Suprapubic skin (tissue), 4 donors: ENCODE measurements at regions not wholly inside any gene's neighbourhood (a gene's known extent, or its start where the extent isn't known, plus 50 kb on each side); places are given as distances from the start of the nearest gene placed in this dataset.

ENCODE experiments used
- DNase-seq, 2 donors: peaks; one replicate each; pipeline ENCODE4 v3.0.0-alpha.2; 2019; ENCODE audit warnings: low spot score in 2 of 2
- H3K27ac ChIP-seq: fragments of 200-600 bp; sonication (generic); one replicate; pipeline ENCODE4 v1.5.1; 2019
- H3K27me3 ChIP-seq: fragments of 200-600 bp; sonication (generic); one replicate; pipeline ENCODE4 v1.5.1; 2019
- H3K36me3 ChIP-seq: fragments of 200-600 bp; sonication (generic); one replicate; pipeline ENCODE4 v1.5.1; 2019
- H3K4me1 ChIP-seq: fragments of 200-600 bp; sonication (generic); one replicate; pipeline ENCODE4 v1.5.1; 2019
- H3K4me3 ChIP-seq: fragments of 200-600 bp; sonication (generic); one replicate; pipeline ENCODE4 v1.5.1; 2019; ENCODE audit warnings: mild to moderate bottlenecking
- H3K9me3 ChIP-seq: fragments of 200-600 bp; sonication (generic); one replicate; pipeline ENCODE4 v1.5.1; 2019
- EP300 ChIP-seq: sonication (generic); formaldehyde crosslinking; IDR thresholded peaks from one replicate; pipeline ENCODE4 v1.6.1; 2017; ENCODE audit warnings: antibody characterized with exemption
- POLR2A ChIP-seq, 2 donors: fragments of 450-650 bp; IDR thresholded peaks; one replicate each; pipeline ENCODE4 v1.6.1; 2017; ENCODE audit warnings: antibody characterized with exemption in 2 of 2, mild to moderate bottlenecking in 2 of 2, moderate library complexity in 2 of 2
- POLR2AphosphoS5 ChIP-seq, 3 donors: sonication (generic); formaldehyde crosslinking; IDR thresholded peaks; one replicate each; pipeline ENCODE4 v1.6.1; 2017; ENCODE audit warnings: antibody characterized with exemption in 3 of 3
- WGBS: methylation state at CpG from one replicate; pipeline ENCODE4 v1.1.5; 2018; 5-methylcytosine and 5-hydroxymethylcytosine counted together
- TF ChIP-seq, protein P1 (sequence below), 2 donors: fragments of 200-600 bp in 1 of 2; fragments of 450-650 bp in 1 of 2; sonication (generic) in 1 of 2; IDR thresholded peaks; one replicate each; pipeline ENCODE4 v1.5.1; 2016 to 2019; ENCODE audit warnings: antibody characterized with exemption in 2 of 2, mild to moderate bottlenecking in 1 of 2, moderate library complexity in 1 of 2

DNA sequence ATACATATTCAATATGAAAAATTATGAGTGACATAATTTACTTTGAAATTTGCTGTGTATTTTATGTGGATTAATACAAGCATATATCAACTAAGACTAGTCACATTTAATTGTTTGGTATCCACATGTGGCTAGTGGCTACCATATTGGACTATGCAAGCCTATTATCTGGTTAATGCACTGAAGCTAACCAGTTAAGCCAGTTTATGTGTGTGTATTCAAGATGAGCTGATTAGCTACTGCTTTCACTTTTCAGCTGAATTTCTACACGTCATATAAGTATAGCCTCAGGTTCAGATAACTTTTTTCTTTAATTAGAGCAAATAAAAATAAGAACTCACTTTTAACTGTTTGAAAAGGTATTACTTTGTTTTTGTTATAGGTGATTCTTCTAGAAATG is 903.7 kb downstream of the TFAP2A start:
- H3K27ac ChIP-seq, result no peak overlapping the region
- TF ChIP-seq POLR2AphosphoS5 (IDR thresholded peaks at IDR 0.05) (no peak), POLR2A (IDR thresholded peaks at IDR 0.05) (no peak)
- WGBS, result 53% methylated on average over 1 of the region's 1 CpG

GRCh38 chr6:9507136-9507895 is 907.6 kb downstream of the TFAP2A start:
- Histone ChIP-seq H3K36me3 (no peaks in the 10 kb centered on the region), H3K4me1 (peaks cover 5% of the 10 kb centered on the region), H3K4me3 (no peak overlapping the region), H3K27me3 (no peaks in the 10 kb centered on the region), H3K9me3 (no peaks in the 10 kb centered on the region), H3K27ac (no peak overlapping the region)
- WGBS, result 83% methylated on average over 6 of the region's 6 CpGs
- no peak for DNase-seq
- no peak for TF ChIP-seq POLR2A (IDR thresholded peaks at IDR 0.05)
- no peak for TF ChIP-seq POLR2AphosphoS5 (IDR thresholded peaks at IDR 0.05)
- TF ChIP-seq, protein P1, sequence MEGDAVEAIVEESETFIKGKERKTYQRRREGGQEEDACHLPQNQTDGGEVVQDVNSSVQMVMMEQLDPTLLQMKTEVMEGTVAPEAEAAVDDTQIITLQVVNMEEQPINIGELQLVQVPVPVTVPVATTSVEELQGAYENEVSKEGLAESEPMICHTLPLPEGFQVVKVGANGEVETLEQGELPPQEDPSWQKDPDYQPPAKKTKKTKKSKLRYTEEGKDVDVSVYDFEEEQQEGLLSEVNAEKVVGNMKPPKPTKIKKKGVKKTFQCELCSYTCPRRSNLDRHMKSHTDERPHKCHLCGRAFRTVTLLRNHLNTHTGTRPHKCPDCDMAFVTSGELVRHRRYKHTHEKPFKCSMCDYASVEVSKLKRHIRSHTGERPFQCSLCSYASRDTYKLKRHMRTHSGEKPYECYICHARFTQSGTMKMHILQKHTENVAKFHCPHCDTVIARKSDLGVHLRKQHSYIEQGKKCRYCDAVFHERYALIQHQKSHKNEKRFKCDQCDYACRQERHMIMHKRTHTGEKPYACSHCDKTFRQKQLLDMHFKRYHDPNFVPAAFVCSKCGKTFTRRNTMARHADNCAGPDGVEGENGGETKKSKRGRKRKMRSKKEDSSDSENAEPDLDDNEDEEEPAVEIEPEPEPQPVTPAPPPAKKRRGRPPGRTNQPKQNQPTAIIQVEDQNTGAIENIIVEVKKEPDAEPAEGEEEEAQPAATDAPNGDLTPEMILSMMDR (IDR thresholded peaks at IDR 0.05), result no peak
- TF ChIP-seq EP300, result no peak

More for the DNA sequence above, 903.7 kb downstream of the TFAP2A start:
- H3K4me3 ChIP-seq, result no peak overlapping the region
- H3K27me3 ChIP-seq, result no peaks in the 10 kb centered on the region
- no peak for DNase-seq
- H3K4me1 ChIP-seq, result peaks cover 3% of the 10 kb centered on the region
- no peaks in the 10 kb centered on the region for H3K9me3 ChIP-seq
- H3K36me3 ChIP-seq, result no peaks in the 10 kb centered on the region

GRCh38 chr6:9504191-9504590 is 910.7 kb downstream of the TFAP2A start:
- Histone ChIP-seq H3K36me3 (no peaks in the 10 kb centered on the region), H3K27me3 (no peaks in the 10 kb centered on the region), H3K4me3 (no peak overlapping the region), H3K27ac (peak overlapping the region; percentile 16), H3K4me1 (peaks cover 5% of the 10 kb centered on the region), H3K9me3 (no peaks in the 10 kb centered on the region)
- no peak for DNase-seq
- WGBS, result 46% methylated on average over 2 of the region's 2 CpGs
- TF ChIP-seq POLR2A (IDR thresholded peaks at IDR 0.05) (no peak), EP300 (no peak), POLR2AphosphoS5 (IDR thresholded peaks at IDR 0.05) (no peak)
- TF ChIP-seq, protein P1 (IDR thresholded peaks at IDR 0.05), result no peak

GRCh38 chr6:9503111-9503761 is 911.6 kb downstream of the TFAP2A start:
- Histone ChIP-seq H3K4me3 (no peak overlapping the region), H3K9me3 (no peaks in the 10 kb centered on the region), H3K4me1 (peaks cover 5% of the 10 kb centered on the region), H3K27ac (no peak overlapping the region), H3K27me3 (no peaks in the 10 kb centered on the region), H3K36me3 (no peaks in the 10 kb centered on the region)
- TF ChIP-seq EP300 (no peak), POLR2AphosphoS5 (IDR thresholded peaks at IDR 0.05) (no peak), POLR2A (IDR thresholded peaks at IDR 0.05) (no peak)
- TF ChIP-seq, protein P1 (IDR thresholded peaks at IDR 0.05), result no peak
- 48% methylated on average over 7 of the region's 7 CpGs for WGBS
- DNase-seq, result no peak

DNA sequence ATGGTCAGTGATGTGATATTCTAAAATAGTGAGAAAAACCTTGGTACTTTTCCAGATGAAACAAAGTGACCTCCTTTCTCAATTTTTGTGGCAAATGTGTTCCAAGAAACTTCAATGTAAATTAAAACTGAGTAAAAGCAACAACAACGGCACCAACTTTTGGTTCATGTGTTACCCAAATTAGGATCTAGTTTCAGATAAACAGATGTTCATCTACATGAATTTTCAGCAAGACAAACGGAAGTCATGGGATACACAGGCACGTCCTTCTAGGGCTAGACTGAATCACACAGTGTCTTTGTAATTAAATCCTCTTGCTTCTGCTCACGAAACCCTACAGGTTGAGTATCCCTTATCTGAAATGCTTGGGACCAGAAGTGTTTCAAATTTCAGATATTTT is 915.2 kb downstream of the TFAP2A start:
- TF ChIP-seq POLR2A (IDR thresholded peaks at IDR 0.05) (no peak), EP300 (no peak), POLR2AphosphoS5 (IDR thresholded peaks at IDR 0.05) (no peak)
- TF ChIP-seq, protein P1 (IDR thresholded peaks at IDR 0.05), result no peak
- Histone ChIP-seq H3K27ac (no peak overlapping the region), H3K4me3 (no peak overlapping the region), H3K4me1 (peaks cover 5% of the 10 kb centered on the region), H3K36me3 (no peaks in the 10 kb centered on the region), H3K27me3 (no peaks in the 10 kb centered on the region), H3K9me3 (no peaks in the 10 kb centered on the region)
- WGBS, result 82% methylated on average over 4 of the region's 4 CpGs
- no peak for DNase-seq
